HEK293T (cell line): ENCODE measurements at regions not wholly inside any gene's neighbourhood (a gene's known extent, or its start where the extent isn't known, plus 50 kb on each side); places are given as distances from the start of the nearest gene placed in this dataset.

Source experiments
- ARNT ChIP-seq: fragments of 450-650 bp; IDR thresholded peaks from 2 replicates; pipeline ENCODE4 v1.6.1; 2017; ENCODE audit warnings: mild to moderate bottlenecking
- BHLHE40 ChIP-seq: fragments of 450-650 bp; IDR thresholded peaks from 2 replicates; pipeline ENCODE4 v1.6.1; 2016; ENCODE audit warnings: mild to moderate bottlenecking, moderate library complexity, borderline replicate concordance
- CTBP1 ChIP-seq: fragments of 450-650 bp; IDR thresholded peaks from 2 replicates; pipeline ENCODE4 v1.6.1; 2016; ENCODE audit warnings: borderline replicate concordance
- ELF4 ChIP-seq: fragments of 450-650 bp; IDR thresholded peaks from 2 replicates; pipeline ENCODE4 v1.6.1; 2017; ENCODE audit warnings: antibody characterized with exemption
- FOXK2 ChIP-seq: fragments of 450-650 bp; IDR thresholded peaks from 2 replicates; pipeline ENCODE4 v1.6.1; 2016; ENCODE audit warnings: mild to moderate bottlenecking
- FOXM1 ChIP-seq: fragments of 450-650 bp; IDR thresholded peaks from 2 replicates; pipeline ENCODE4 v1.6.1; 2017; ENCODE audit warnings: mild to moderate bottlenecking, borderline replicate concordance
- L3MBTL2 ChIP-seq: fragments of 450-650 bp; conservative IDR thresholded peaks from 2 replicates; pipeline ENCODE4 v1.6.1; 2016; ENCODE audit warnings: mild to moderate bottlenecking
- PKNOX1 ChIP-seq: fragments of 450-650 bp; IDR thresholded peaks from 2 replicates; pipeline ENCODE4 v1.6.1; 2016
- SP1 ChIP-seq: fragments of 450-650 bp; IDR thresholded peaks from 2 replicates; pipeline ENCODE4 v1.6.1; 2017
- SUZ12 ChIP-seq: fragments of 450-650 bp; IDR thresholded peaks from 2 replicates; pipeline ENCODE4 v1.6.1; 2016; ENCODE audit warnings: mild to moderate bottlenecking
- ZNF384 ChIP-seq: fragments of 450-650 bp; IDR thresholded peaks from 2 replicates; pipeline ENCODE4 v1.6.1; 2016

GRCh38 chr7:47681249-47681810, 99.4 kb upstream of the TNS3 start:
- TF ChIP-seq SUZ12 (no peak), PKNOX1 (no peak), FOXM1 (no peak), SP1 (no peak), BHLHE40 (no peak), CTBP1 (no peak), FOXK2 (no peak), ELF4 (no peak), ARNT (no peak), ZNF384 (no peak), L3MBTL2 (no peak)
